GM18873 (cell line): ENCODE measurements at regions not wholly inside any gene's neighbourhood (a gene's known extent, or its start where the extent isn't known, plus 50 kb on each side); places are given as distances from the start of the nearest gene placed in this dataset.
"Not testable (repeated sequence)": the region's sequence is repeated elsewhere in the genome, so short reads cannot be mapped to it uniquely, and the experiment has no call there.

Source experiments
- ATAC-seq: cut with Tn5 transposase; IDR thresholded peaks from one replicate; pipeline ENCODE4 v1.9.1; 2021; ENCODE audit warnings: mild to moderate bottlenecking, moderate library complexity, moderate number of reproducible peaks; ENCODE audit not compliant: unreplicated experiment, low FRiP score

DNA sequence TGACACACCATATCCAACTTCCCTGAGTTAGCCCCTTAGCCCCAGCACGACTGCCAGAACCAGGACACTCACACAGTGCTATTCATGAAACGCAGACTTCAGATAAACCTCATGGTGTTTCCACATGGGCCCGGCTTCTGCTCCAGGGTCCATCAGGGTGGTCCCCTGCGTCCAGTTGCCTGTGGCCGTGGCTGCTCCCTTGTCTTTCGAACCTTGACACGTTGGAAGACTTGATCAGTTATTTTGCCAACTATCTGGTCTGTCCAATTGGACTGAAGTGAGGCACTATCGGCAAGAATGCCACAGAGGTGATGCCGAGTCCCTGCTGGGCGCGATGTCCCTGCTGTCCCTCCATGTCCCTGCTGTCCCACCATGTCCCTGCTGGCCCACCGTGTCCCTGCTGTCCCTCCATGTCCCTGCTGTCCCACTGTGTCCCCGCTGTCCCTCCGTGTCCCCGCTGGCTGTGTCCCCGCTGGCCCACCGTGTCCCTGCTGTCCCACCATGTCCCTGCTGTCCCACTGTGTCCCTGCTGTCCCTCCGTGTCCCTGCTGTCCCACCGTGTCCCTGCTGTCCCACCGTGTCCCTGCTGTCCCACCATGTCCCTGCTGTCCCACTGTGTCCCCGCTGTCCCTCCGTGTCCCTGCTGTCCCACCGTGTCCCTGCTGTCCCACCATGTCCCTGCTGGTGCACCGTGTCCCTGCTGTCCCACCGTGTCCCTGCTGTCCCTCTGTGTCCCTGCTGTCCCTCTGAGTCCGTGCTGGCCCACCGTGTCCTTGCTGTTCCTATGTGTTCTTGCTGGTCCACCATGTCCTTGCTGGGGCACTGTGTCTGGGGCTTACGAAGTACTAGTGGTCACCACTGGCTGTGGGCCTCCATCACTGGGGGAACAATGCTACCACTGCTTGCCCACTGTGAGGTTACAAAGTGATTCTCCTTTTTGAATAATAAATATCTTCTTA lies 251.4 kb downstream of the DLL1 start:
- no peak for ATAC-seq

DNA sequence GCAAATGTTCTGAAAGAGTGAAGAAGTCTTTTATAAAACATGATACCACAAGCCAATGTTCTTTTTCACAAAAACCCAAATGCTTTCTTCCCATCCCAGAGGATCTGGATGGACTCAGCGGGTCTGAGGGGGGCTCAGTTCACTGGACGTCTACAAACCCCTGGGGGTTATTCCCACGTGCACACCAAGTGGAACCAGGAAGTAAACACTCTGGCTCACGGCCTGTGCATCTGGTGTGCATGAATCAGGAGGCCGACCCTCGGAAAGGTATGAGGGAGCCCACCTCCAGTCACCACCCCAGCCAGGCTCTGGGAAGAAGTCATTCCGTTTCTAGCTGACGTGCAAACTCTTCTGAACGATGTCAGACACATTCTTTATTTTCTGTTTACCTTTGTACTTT lies 252.2 kb downstream of the DLL1 start:
- ATAC-seq = no peak

DNA sequence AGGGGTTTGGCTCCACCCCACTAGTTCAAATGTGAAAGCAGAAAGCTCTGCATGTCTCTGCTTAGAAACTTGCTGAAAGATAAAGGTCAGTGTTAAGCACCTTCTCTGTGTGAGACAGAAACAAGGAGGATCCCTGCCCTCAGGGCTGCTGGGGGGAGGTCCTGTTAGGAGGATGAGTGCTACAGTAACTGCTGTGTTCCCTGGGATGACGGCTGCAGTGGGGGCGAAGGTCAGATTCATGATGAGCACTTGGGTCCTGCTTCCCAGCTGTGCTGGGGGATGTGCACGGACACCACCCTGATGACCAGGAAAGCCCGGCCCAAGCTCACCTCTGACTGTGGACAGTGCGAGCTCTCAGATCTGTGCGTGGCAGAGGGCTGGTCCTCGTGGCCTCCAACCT lies 252.6 kb downstream of the DLL1 start:
- no peak for ATAC-seq

GRCh38 chr6:170037541-170038250 lies 253.2 kb downstream of the DLL1 start:
- ATAC-seq = no peak

DNA sequence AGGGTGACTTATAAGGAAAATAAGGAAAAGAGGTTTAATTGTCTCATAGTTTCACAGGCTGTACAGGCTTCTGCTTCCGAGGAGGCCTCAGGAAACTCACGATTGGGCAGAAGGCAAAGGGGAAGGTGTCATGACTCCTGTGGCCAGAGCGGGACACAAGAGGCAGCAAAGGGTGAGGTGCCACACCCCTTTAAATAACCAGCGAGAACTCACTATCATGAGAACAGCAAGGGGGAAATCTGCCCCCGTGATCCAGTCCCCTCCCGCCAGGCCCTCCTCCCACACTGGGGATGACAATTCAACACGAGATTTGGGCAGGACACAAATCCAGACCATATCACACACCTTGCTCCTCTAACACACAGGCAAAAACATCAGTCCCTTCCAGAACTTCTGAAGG lies 254.0 kb downstream of the DLL1 start:
- ATAC-seq = no peak

DNA sequence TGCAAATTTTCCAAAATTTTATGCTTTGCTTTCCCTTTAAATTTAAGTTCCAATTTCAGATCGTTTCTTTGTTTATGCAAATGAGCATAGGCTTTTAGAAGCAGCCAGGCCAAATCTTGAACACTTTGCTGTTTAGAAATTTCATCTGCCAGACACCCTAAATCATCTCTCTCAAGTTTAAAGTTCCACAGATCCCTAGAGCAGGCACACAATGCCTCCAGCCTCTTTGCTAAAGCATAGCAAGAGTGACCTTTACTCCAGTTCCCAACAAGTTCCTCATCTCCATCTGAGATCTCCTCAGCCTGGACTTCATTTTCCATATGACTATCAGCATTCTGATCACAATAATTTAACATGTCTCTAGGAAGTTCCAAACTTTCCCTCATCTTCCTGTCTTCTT lies 254.5 kb downstream of the DLL1 start:
- ATAC-seq = not testable (repeated sequence)

GRCh38 chr6:170035901-170036304 lies 255.0 kb downstream of the DLL1 start:
- ATAC-seq = no peak

DNA sequence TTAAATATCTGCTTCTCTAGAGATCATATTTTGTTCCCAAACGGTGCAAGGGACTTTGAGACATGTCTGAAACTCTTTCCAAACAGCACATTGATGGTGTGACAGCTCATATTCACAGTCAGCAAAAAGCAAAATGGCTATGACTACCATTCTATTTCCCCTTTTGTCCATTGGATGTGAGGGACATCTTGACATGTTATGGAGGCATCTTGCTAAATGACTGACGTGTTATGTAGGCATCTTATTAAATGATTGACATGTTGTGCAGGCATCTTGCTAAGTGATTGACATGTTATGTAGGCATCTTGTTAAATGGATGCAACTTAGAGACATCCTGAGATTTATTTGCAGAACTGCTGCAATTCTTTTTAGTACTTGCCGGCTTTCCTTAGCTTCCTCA lies 255.8 kb downstream of the DLL1 start:
- ATAC-seq = no peak

- ATAC-seq = no peak
These were observed 256.6 kb downstream of the DLL1 start for GRCh38 chr6:170034294-170034693.

DNA sequence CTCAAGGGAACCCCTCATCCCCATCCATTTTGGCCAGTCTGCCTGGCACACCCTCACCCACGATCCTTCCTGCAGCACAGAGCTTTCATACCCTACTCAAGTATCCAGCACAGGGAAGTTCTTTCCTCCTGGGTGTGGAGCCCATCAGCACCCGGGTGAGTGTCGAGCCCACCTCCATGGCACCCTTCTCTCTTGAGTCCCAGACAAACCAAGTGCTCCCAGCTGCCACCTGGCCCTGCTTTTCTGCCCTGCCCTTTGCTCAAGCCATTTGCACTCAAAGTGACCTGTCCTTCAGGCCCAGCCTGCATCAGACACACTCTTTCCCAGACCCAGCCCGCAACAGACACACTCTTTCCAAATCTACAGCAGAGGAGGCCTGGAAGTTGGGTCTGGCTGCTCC lies 257.2 kb downstream of the DLL1 start:
- ATAC-seq = no peak

DNA sequence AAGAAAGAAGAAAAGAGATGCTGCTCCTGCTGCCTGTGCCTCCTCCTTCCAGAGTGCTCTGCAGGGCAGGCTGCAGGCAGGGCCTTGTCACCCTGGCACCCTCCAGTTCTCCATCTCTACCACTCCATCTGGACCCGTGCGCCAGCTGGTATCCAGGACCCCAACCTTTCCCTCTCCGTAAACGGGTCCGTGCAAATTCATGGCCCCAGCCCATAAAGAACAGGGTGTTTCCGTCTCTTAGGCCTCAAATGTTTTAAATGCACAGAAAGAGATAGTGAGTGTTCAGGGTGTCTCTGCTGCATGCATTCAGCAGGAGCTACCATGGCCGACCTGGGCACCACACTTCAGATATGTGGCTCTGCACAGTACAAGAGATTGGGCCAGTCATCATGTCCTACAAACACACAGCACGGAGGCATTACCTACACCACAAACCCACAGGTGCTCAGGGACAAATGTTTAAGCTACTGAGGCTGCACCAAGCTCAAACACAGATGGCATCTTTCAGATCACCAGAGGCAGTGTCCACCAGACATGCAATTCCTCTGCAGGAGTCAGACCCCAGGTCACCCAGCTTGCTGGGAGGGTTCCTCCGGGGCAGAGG lies 258.1 kb downstream of the DLL1 start:
- no peak for ATAC-seq

- no peak for ATAC-seq
These were observed 258.7 kb downstream of the DLL1 start for GRCh38 chr6:170032197-170032596.

DNA sequence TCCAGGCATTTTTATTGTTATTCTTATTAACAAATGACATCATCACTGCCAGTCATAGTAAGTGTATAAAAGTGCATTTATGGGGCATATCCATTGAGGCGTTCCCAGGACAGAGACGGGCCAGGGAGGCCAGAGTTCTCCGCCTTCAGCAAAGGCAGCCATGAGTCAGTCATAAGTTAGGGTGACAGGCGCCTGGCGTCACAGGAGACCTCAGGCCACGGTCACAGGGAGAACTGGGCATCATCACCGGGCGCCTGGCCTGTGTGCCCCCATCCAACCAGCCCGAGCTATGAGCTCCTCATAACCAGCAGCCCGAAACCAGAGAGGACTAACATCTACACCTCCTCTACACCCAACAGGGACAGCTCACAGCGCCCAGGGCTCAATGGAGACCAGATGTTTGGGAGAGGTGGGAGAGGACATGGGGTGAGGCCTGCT lies 259.2 kb downstream of the DLL1 start:
- ATAC-seq = no peak

- ATAC-seq = no peak
These were observed 259.9 kb downstream of the DLL1 start for GRCh38 chr6:170030821-170031471.

- ATAC-seq = no peak
These were observed 260.5 kb downstream of the DLL1 start for GRCh38 chr6:170030284-170030815.

DNA sequence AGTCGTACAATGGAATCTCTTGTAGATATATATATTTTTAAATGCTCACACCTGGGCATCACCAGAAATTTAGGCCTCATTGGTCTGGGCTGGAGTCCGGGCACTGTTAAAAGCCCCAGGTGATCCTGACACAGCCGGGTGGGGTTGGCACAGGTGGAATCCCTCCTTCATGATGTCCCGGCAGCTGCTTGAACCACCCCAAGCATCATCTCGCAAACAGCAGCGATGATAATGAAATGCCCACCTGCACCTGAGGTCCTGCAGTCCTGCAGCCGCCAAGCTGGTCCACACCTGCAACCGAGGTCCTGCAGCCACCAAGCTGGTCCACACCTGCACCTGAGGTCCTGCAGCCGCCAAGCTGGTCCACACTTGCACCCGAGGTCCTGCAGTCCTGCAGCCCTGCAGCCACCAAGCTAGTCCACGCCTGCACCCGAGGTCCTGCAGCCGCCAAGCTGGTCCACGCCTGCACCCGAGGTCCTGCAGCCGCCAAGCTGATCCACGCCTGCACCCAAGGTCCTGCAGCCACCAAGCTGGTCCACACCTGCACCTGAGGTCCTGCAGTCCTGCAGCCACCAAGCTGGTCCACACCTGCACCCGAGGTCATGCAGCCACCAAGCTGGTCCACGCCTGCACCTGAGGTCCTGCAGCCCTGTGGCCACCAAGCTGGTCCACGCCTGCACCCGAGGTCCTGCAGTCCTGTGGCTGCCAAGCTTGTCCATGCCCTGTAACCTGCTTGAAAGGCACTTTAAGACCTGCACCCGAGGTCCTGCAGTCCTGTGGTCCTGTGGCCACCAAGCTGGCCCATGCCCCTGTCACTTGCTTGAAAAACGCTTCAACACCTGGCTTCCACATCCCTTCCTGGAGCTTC lies 261.2 kb downstream of the DLL1 start:
- no peak for ATAC-seq

- no peak for ATAC-seq
These were observed 262.1 kb downstream of the DLL1 start for GRCh38 chr6:170028629-170029345.

GRCh38 chr6:170027647-170028043 lies 263.2 kb downstream of the DLL1 start:
- ATAC-seq = no peak
